ENCODE measurements at regions not wholly inside any gene's neighbourhood (a gene's known extent, or its start where the extent isn't known, plus 50 kb on each side); places are given as distances from the start of the nearest gene placed in this dataset.

GRCh38 chr4:97457253-97457652, 686.0 kb downstream of the STPG2 start:
- no peak for DNase-seq

- DNase-seq = no peak
Observed at GRCh38 chr4:97468272-97468671, 675.0 kb downstream of the STPG2 start.

- DNase-seq = no peak
Observed at GRCh38 chr4:97475621-97476020, 667.7 kb downstream of the STPG2 start.

GRCh38 chr4:97477974-97478373, 665.3 kb downstream of the STPG2 start:
- DNase-seq = no peak

GRCh38 chr4:97479388-97479787, 663.9 kb downstream of the STPG2 start:
- no peak for DNase-seq

- DNase-seq = no peak
Observed at GRCh38 chr4:97491856-97492255, 651.4 kb downstream of the STPG2 start.

- no peak for DNase-seq
Observed at GRCh38 chr4:97493815-97494518, 649.3 kb downstream of the STPG2 start.

GRCh38 chr4:97496298-97496873, 646.9 kb downstream of the STPG2 start:
- no peak for DNase-seq

GRCh38 chr4:97498875-97499274, 644.4 kb downstream of the STPG2 start:
- DNase-seq = no peak

- DNase-seq = no peak
Observed at GRCh38 chr4:97500423-97500822, 642.9 kb downstream of the STPG2 start.

- DNase-seq = no peak
Observed at GRCh38 chr4:97504713-97505112, 638.6 kb downstream of the STPG2 start.

- no peak for DNase-seq
Observed at GRCh38 chr4:97507587-97508245, 635.6 kb downstream of the STPG2 start.

Measured in NCI-H1092 treated with DMSO at 0.1 percent for 48 hours (cell line).